A549 (cell line): ENCODE measurements at regions not wholly inside any gene's neighbourhood (a gene's known extent, or its start where the extent isn't known, plus 50 kb on each side); places are given as distances from the start of the nearest gene placed in this dataset.

Source experiments
- GATA3 ChIP-seq: IDR thresholded peaks from 2 replicates; pipeline ENCODE4 v1.6.1; 2012; ENCODE audit warnings: borderline replicate concordance
- ZNF302 ChIP-seq: fragments of 250-450 bp; sonication (Bioruptor Pico); IDR thresholded peaks from 2 replicates; pipeline ENCODE4 v1.9.0; 2021; ENCODE audit warnings: inconsistent platforms, mild to moderate bottlenecking, moderate library complexity

DNA sequence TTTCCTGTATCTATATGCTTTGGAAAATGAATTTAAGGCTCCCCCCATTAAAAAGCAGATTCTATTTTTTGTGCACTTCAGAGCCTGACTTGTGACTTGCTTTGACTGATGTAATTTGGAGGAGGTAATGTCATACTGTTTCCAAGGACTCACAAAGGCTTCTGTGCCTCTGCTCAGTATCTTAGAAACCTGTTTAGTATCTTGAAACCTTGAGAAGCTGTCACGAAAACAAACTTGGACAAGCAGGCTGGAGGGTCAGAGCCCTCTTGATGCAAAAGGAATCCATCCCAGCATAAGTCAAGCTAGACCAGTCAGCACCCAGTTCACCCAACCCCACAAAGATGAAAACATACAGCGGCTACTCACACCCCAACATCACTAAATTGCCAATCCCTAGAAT, 560.0 kb upstream of the PCDH7 start:
- TF ChIP-seq ZNF302 (CRISPR knock-in tag) (no peak), GATA3 (no peak)
